Astrocyte (in vitro differentiated cells and primary cell): ENCODE measurements at regions not wholly inside any gene's neighbourhood (a gene's known extent, or its start where the extent isn't known, plus 50 kb on each side); places are given as distances from the start of the nearest gene placed in this dataset.

Experiments
- EZH2 ChIP-seq: IDR thresholded peaks from 2 replicates; pipeline ENCODE4 v1.6.1; 2012; ENCODE audit warnings: mild to moderate bottlenecking, low read length, inconsistent platforms; ENCODE audit not compliant: insufficient read depth
- TF ChIP-seq, protein P1 (sequence below): IDR thresholded peaks from 2 replicates; pipeline ENCODE4 v1.5.1; 2011; ENCODE audit warnings: low read depth, mild to moderate bottlenecking, inconsistent platforms, low read length, moderate library complexity; ENCODE audit not compliant: insufficient read depth

GRCh38 chr3:43971486-43971885, 270.2 kb upstream of the TOPAZ1 start:
- TF ChIP-seq, protein P1, sequence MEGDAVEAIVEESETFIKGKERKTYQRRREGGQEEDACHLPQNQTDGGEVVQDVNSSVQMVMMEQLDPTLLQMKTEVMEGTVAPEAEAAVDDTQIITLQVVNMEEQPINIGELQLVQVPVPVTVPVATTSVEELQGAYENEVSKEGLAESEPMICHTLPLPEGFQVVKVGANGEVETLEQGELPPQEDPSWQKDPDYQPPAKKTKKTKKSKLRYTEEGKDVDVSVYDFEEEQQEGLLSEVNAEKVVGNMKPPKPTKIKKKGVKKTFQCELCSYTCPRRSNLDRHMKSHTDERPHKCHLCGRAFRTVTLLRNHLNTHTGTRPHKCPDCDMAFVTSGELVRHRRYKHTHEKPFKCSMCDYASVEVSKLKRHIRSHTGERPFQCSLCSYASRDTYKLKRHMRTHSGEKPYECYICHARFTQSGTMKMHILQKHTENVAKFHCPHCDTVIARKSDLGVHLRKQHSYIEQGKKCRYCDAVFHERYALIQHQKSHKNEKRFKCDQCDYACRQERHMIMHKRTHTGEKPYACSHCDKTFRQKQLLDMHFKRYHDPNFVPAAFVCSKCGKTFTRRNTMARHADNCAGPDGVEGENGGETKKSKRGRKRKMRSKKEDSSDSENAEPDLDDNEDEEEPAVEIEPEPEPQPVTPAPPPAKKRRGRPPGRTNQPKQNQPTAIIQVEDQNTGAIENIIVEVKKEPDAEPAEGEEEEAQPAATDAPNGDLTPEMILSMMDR = no peak
- TF ChIP-seq EZH2 = no peak
